ENCODE measurements at regions not wholly inside any gene's neighbourhood (a gene's known extent, or its start where the extent isn't known, plus 50 kb on each side); places are given as distances from the start of the nearest gene placed in this dataset.

GRCh38 chr1:5242850-5243249 is 588.4 kb downstream of the AJAP1 start:
- no peaks in the 10 kb centered on the region for H3K27me3 ChIP-seq
- DNase-seq: no peak
- TF ChIP-seq CTCF (IDR thresholded peaks at IDR 0.05) (no peak), POLR2A (IDR thresholded peaks at IDR 0.05) (no peak)
- no peaks in the 10 kb centered on the region for H3K4me1 ChIP-seq
- no peaks in the 10 kb centered on the region for H3K9me3 ChIP-seq
- 57 to 88% methylated on average over 4 to 5 of the region's 5 CpGs for WGBS, 2 donors
- H3K27ac ChIP-seq: no peak overlapping the region
- intact Hi-C loops (cut with DNase I; ENCODE audit: low total_unique reads): no loop called here
- no peak overlapping the region for H3K4me3 ChIP-seq
- no peaks in the 10 kb centered on the region for H3K36me3 ChIP-seq (ENCODE audit: low read depth, missing control alignments)

GRCh38 chr1:5239911-5240310 is 585.5 kb downstream of the AJAP1 start:
- 61 to 73% methylated on average over 4 to 5 of the region's 5 CpGs for WGBS, 2 donors
- Histone ChIP-seq H3K4me3 (no peak overlapping the region), H3K27ac (no peak overlapping the region), H3K9me3 (no peaks in the 10 kb centered on the region), H3K27me3 (no peaks in the 10 kb centered on the region), H3K4me1 (no peaks in the 10 kb centered on the region), H3K36me3 (ENCODE audit: low read depth, missing control alignments) (no peaks in the 10 kb centered on the region)
- DNase-seq: peak; percentile 80
- intact Hi-C loops (cut with DNase I; ENCODE audit: low total_unique reads): no loop called here
- no peak for TF ChIP-seq CTCF (IDR thresholded peaks at IDR 0.05)
- no peak for TF ChIP-seq POLR2A (IDR thresholded peaks at IDR 0.05)

- DNase-seq: peak; percentile 43
- no peaks in the 10 kb centered on the region for H3K36me3 ChIP-seq (ENCODE audit: low read depth, missing control alignments)
- H3K27ac ChIP-seq: no peak overlapping the region
- no peak overlapping the region for H3K4me3 ChIP-seq
- 56 to 60% methylated on average over 19 of the region's 19 CpGs for WGBS, 2 donors
- no peaks in the 10 kb centered on the region for H3K27me3 ChIP-seq
- intact Hi-C loops (cut with DNase I; ENCODE audit: low total_unique reads): no loop called here
- no peaks in the 10 kb centered on the region for H3K9me3 ChIP-seq
- TF ChIP-seq CTCF (IDR thresholded peaks at IDR 0.05) (no peak), POLR2A (IDR thresholded peaks at IDR 0.05) (no peak)
- H3K4me1 ChIP-seq: no peaks in the 10 kb centered on the region
Measured at GRCh38 chr1:5238351-5239130, 584.1 kb downstream of the AJAP1 start.

GRCh38 chr1:5235355-5235899 is 581.0 kb downstream of the AJAP1 start:
- DNase-seq: no peak
- Histone ChIP-seq H3K27me3 (no peaks in the 10 kb centered on the region), H3K4me1 (no peaks in the 10 kb centered on the region), H3K4me3 (no peak overlapping the region), H3K36me3 (ENCODE audit: low read depth, missing control alignments) (no peaks in the 10 kb centered on the region), H3K9me3 (no peaks in the 10 kb centered on the region), H3K27ac (no peak overlapping the region)
- WGBS, 2 donors: 65 to 79% methylated on average over 6 of the region's 6 CpGs
- TF ChIP-seq CTCF (IDR thresholded peaks at IDR 0.05): no peak
- TF ChIP-seq POLR2A (IDR thresholded peaks at IDR 0.05): no peak
- intact Hi-C loops (cut with DNase I; ENCODE audit: low total_unique reads): no loop called here

GRCh38 chr1:5232537-5232936 is 578.1 kb downstream of the AJAP1 start:
- no peak for TF ChIP-seq POLR2A (IDR thresholded peaks at IDR 0.05)
- no peak for TF ChIP-seq CTCF (IDR thresholded peaks at IDR 0.05)

More at GRCh38 chr1:5232537-5232936, 578.1 kb downstream of the AJAP1 start:
- H3K27ac ChIP-seq: no peak overlapping the region
- no peaks in the 10 kb centered on the region for H3K4me1 ChIP-seq
- no peaks in the 10 kb centered on the region for H3K9me3 ChIP-seq
- DNase-seq: no peak
- WGBS, 2 donors: 91 to 95% methylated on average over 1 of the region's 1 CpG
- intact Hi-C loops (cut with DNase I; ENCODE audit: low total_unique reads): no loop called here
- no peaks in the 10 kb centered on the region for H3K36me3 ChIP-seq (ENCODE audit: low read depth, missing control alignments)
- H3K4me3 ChIP-seq: no peak overlapping the region
- no peaks in the 10 kb centered on the region for H3K27me3 ChIP-seq
